ENCODE measurements at regions not wholly inside any gene's neighbourhood (a gene's known extent, or its start where the extent isn't known, plus 50 kb on each side); places are given as distances from the start of the nearest gene placed in this dataset.

DNA sequence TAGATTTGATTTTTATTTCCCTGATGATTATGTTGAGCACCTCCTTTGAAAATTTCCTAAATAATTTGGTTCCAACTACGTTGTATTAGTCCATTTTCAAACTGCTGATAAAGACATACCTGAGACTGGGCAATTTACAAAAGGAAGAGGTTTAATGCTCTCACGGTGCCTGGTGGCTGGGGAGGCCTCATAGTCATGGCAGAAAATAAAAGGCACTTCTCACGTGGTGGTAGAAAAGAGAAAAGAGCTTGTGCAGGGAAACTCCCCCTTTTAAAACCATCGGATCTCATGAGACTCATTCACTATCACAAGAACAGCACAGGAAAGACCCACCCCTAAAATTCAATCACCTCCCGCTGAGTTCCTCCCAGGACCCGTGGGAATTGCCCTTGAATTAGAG, 372.3 kb downstream of the RPL10L start:
- DNase-seq: no peak

DNA sequence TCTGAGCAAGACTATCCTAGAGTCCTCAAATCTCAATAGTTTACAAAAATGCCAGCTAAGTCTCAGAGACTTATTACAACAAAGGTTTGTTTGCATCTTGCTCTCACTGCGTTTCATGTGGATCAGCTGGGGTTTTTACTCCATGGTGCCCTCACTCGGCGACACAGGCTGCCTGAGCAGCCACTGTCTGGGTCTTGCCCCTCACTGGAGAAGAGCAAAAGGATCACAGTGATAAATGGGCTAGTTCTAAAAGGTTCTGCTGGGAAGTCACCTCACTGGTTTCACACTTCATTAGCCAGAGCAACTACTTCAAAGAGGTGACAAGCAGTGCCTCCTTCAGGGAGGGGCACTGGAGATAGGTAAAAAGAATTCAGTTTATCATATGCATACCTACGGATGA, 392.0 kb downstream of the RPL10L start:
- DNase-seq: peak; percentile 75

DNA sequence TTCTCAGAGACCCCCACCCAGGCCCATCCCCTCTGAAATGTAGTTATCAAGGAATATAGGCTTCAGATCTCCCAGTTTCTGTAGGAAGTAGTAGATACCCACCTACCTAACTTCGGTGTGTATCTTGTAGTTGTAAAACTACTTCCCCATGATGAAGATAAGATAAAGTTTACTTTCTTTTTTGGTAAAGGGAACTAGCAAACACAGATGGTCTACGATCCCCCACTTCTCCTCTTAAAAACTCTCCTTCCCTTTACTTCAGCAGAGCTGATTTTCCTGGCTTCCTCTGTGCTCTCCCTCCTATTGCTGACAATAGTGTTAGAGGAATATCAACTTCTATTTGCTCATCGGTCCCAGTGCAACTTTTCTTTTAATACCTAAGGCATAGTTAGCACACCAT, 395.2 kb downstream of the RPL10L start:
- DNase-seq: no peak

DNA sequence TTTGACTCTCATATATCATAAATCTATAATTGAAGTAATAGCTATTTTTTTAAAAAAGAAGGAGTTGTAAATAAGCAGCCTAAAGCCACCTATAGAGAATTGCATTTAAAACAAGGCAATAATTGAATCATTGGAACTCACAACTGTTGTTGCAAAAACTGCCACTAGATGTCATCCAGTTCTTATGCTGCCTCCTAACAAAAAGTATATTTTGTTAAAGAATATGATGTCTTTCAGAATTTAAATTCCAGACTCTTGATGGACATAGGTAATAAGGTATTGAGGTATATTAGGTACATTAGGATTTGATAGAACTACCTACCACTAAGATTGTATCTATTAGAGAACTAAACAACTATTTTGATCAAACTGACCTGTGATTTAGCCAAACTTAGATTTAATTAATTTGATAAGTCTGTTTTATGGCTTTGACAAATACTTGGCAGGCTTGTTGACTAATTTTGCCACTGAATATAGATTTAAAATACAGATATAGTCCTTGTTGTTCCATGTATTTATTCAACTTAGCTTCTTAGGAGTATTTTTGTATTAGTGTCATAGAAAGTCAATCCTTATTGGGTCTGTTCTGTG, 401.4 kb downstream of the RPL10L start:
- no peak for DNase-seq

DNA sequence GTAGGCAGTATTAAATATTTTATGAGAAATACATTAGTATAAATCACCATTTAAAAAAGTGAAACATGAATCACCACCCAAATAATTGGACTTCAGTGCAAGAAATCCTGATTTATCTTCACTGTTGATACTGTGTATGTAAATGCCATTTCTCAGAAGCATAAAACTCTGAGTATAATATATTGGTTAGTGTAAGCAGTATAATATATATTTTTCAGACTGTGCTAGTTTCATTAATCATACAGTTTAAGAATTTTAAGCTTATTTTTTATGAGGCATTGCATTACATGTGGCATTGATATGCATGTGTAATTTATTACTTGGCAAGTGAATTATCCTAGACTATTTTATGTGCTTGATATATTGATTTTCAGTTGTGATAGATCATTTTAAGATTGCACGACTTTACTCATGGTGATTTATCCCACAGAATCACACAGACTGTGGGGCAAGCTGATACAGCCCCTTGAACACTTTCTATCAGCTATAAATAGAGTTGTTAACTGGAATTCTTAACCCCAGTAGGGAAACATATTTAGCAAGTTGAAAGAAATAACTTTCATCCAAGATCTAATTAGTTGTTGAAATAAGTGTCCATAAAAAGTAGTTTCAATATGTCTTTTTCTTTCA, 403.5 kb downstream of the RPL10L start:
- no peak for DNase-seq

DNA sequence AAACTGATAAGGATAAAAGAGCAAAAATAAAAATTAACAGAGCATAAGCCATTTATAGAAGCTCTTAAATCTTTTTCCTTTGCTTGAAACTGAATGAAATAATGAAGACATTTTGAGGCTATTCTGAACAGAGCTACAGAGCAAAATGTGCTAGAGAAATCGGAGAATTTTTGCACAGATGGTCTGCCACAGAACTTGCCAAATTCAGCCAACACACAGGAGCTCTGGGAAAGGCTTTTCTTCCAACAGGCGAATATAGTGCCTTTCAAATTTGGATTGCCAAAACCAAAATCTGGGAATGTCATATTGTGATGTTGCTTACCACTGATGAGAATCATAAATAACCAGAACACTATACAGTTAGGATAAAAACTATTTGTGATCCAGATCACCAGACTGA, 406.3 kb downstream of the RPL10L start:
- DNase-seq: no peak

DNA sequence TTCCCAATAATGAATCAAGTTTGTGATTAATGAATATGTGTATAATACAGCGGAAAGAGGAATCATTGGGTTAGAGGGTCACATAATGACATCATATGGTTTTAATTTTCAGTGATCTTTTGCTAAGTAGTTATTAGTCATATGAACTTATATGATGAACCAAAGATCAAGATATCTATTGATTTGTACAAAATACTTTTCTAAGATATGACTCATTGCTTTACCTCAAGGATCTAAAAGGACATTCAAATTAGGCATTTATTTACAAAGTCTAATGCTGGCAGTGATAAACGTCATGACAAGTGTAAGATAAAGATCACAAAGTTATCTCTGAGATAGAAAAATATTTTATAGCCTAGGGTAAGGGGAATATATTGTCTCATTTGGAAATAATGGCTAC, 417.8 kb downstream of the RPL10L start:
- DNase-seq: no peak

DNA sequence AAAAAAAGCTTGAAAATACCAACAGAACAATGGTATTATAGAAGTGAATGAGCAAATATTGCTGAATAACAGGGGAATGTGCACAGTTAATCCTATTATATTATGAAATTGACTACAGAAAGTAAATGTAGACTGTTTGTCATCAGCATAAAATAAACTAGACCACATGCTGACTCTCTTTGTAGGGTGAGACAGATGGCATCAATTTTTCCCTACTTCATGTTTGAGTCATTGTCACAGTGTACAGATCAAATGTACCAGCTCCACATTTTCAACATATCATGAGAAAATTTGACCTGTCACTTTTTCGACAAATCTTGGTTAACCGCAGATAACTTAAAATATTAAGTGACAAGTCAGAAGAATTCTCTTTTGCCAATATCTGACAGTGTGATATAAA, 421.0 kb downstream of the RPL10L start:
- DNase-seq: no peak

DNA sequence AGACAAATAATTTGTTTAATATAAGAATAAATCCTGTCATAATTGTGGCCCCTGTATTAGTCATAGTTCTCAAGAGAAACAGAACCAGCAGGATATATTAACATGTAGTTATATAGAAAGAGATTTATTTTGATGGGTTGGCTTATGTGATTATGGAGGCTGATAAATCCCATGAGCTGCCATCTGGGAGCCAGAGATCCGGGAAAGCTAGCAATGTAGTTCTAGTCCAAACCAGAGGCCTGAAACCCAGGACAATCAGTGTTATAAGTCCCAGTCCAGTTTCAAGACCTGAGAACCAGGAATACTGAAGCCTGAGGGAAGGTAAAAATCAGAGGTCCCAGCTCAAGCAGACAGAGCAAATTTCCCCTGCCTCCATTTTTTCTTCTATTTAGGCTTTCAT, 435.8 kb downstream of the RPL10L start:
- no peak for DNase-seq

DNA sequence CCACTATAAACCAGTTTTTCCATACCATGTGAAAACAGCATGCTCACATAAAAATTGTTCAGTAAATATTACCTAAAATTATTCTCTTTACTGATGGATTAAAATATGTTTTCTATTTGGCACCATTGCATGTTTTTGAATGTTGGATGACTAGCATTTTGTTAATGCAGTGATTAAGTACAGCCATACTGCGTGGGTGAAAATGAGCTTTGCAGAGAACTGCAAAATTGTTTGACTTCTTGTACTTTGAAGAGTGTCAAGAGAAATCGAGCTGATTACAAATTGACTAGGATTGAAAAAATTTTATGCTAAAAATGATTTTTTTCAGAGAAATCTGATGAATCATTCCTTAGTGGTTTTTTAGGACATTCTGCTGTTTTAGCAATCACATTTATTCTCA, 452.9 kb downstream of the RPL10L start:
- DNase-seq: no peak

DNA sequence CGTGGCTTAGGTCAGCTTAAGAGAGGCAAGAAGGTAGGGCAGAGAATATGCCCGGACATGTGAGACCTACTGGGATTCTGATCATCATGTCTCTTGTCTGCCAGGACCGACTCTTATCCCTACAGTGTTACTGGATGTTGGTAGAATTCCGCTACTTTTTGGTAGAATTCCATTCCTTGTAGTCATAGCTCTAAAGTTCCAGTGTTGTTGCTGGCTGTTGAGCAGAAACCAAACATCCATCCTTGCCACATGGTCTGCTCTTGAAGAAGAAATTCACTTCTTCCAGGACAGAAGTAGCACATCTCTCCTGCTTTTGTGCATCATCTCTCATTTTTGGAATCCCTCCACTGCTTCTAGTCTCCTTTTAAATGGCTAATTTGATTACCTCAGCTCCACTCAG, 453.7 kb downstream of the RPL10L start:
- DNase-seq: peak; percentile 57

Data from islet precursor cell (in vitro differentiated cells).